Upper lobe of left lung (tissue), 6 donors: ENCODE measurements at regions not wholly inside any gene's neighbourhood (a gene's known extent, or its start where the extent isn't known, plus 50 kb on each side); places are given as distances from the start of the nearest gene placed in this dataset.
A peak's percentile ranks its signal among the peaks of the same experiment; 100 is the strongest.

ENCODE experiments used
- ATAC-seq, 2 donors: fragments of 200-7000 bp; cut with Tn5 transposase; one replicate each; pipeline ENCODE4 v1.9.1; 2022; ENCODE audit warnings: mild to moderate bottlenecking in 2 of 2, moderate library complexity in 2 of 2; ENCODE audit not compliant: low FRiP score in 2 of 2
- DNase-seq, 2 donors: peaks; one replicate each; pipeline ENCODE4 v3.0.0-alpha.2; 2019 to 2020
- H3K27ac ChIP-seq, 4 donors: fragments of 200-600 bp; sonication (generic); one replicate each; pipeline ENCODE4 v1.5.1; 2016 to 2019
- H3K27me3 ChIP-seq, 4 donors: fragments of 200-600 bp; sonication (generic); one replicate each; pipeline ENCODE4 v1.5.1; 2017 to 2019
- H3K36me3 ChIP-seq, 4 donors: fragments of 200-600 bp; sonication (generic); one replicate each; pipeline ENCODE4 v1.5.1; 2016 to 2019
- H3K4me1 ChIP-seq, 4 donors: fragments of 200-600 bp; sonication (generic); one replicate each; pipeline ENCODE4 v1.5.1; 2018 to 2019
- H3K4me3 ChIP-seq, 4 donors: fragments of 200-600 bp; sonication (generic); one replicate each; pipeline ENCODE4 v1.5.1; 2017 to 2019; ENCODE audit warnings: mild to moderate bottlenecking in 2 of 4, moderate library complexity in 1 of 4
- H3K9me3 ChIP-seq, 4 donors: fragments of 200-600 bp; sonication (generic); one replicate each; pipeline ENCODE4 v1.5.1; 2018 to 2019
- EP300 ChIP-seq, 4 donors: sonication (generic); formaldehyde crosslinking; IDR thresholded peaks; one replicate each; pipeline ENCODE4 v1.5.1; 2017; ENCODE audit warnings: antibody characterized with exemption in 4 of 4, control low read depth in 2 of 4
- POLR2A ChIP-seq, 4 donors: fragments of 450-650 bp; IDR thresholded peaks; one replicate each; pipeline ENCODE4 v1.5.1; 2016 to 2017; ENCODE audit warnings: antibody characterized with exemption in 4 of 4, mild to moderate bottlenecking in 2 of 4
- POLR2AphosphoS5 ChIP-seq, 2 donors: sonication (generic); formaldehyde crosslinking; IDR thresholded peaks; one replicate each; pipeline ENCODE4 v1.5.1; 2017; ENCODE audit warnings: antibody characterized with exemption in 2 of 2
- WGBS, 2 donors: methylation state at CpG; one replicate each; pipeline ENCODE4 v1.1.5; 2017 to 2018; 5-methylcytosine and 5-hydroxymethylcytosine counted together
- TF ChIP-seq, protein P1 (sequence below), 6 experiments: fragments of 450-650 bp in 4 of 6; fragments of 200-600 bp in 2 of 6; sonication (generic) in 2 of 6; IDR thresholded peaks; one replicate each; pipeline ENCODE4 v1.5.1; 2016 to 2019; ENCODE audit warnings: antibody characterized with exemption in 6 of 6
- donor health status: DM: no; HTN: no; CAD: no; lungs with moderate emphysema.
- donor health status: DM: no; HTN: yes; CAD: no; lungs with severe emphysema.

DNA sequence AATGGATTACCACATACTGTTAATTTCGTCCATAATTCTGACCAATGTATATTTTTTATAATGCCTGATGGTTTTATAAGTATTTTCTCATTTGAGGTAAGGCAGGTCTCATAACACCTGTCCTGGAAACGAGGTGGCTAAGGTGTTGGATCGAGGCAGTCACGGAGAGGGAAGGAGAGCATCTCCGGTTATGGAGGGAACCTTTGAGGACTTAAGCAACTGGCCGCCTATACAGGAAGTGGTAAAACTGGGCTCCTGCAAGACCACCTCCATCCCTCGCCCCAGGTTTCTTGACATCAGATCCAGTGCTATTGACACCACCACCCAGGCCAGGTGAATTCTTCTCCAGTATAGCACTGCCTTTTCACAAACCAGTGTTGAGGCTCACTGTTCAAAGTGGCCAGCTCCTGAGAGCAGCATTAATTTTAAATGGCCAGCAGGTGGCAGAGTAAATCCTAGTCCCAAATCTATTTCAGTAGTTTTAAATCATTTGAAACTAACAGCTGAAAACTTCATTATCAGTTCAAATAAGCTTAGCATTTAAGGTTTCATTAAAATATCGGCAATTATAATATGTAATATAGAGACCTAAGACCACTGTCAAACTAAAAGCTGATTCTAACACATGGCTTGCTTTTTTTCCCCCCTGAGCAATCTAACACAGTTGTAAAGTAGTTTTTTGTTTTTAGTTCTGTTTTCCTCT, 100.8 kb downstream of the PPM1A start:
- no peak overlapping the region for H3K4me3 ChIP-seq

DNA sequence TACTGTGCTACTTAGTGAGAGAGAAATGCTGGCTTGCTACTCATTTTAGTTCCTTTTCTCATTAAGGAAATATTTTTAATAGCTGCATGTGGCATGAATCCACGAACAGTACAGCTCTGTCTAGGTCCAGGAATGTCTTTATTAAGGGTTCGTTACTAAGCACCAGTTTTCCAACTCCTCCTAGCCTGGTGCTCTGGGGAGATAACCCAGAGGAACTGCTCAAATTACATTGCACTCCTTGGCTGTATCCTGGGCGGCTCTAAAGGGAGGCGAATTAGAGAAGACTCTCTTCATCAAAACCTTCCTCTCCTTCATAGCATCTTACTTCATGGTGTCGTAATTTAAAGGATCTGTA, 101.3 kb downstream of the PPM1A start:
- H3K27me3 ChIP-seq: no peaks in the 10 kb centered on the region
- no peak for TF ChIP-seq POLR2A (IDR thresholded peaks at IDR 0.05)
- no peak for TF ChIP-seq EP300 (IDR thresholded peaks at IDR 0.05)
- TF ChIP-seq, protein P1, sequence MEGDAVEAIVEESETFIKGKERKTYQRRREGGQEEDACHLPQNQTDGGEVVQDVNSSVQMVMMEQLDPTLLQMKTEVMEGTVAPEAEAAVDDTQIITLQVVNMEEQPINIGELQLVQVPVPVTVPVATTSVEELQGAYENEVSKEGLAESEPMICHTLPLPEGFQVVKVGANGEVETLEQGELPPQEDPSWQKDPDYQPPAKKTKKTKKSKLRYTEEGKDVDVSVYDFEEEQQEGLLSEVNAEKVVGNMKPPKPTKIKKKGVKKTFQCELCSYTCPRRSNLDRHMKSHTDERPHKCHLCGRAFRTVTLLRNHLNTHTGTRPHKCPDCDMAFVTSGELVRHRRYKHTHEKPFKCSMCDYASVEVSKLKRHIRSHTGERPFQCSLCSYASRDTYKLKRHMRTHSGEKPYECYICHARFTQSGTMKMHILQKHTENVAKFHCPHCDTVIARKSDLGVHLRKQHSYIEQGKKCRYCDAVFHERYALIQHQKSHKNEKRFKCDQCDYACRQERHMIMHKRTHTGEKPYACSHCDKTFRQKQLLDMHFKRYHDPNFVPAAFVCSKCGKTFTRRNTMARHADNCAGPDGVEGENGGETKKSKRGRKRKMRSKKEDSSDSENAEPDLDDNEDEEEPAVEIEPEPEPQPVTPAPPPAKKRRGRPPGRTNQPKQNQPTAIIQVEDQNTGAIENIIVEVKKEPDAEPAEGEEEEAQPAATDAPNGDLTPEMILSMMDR (IDR thresholded peaks at IDR 0.05): no peak
- TF ChIP-seq POLR2AphosphoS5 (IDR thresholded peaks at IDR 0.05): no peak
- peak in 1 of 2 donors; percentile 71 for ATAC-seq

More for the DNA sequence above, 100.8 kb downstream of the PPM1A start:
- no peak for TF ChIP-seq POLR2A (IDR thresholded peaks at IDR 0.05)
- TF ChIP-seq, protein P1 (IDR thresholded peaks at IDR 0.05): peak; percentile 42 to 63 (median 54)
- no peak for DNase-seq
- no peak overlapping the region for H3K27ac ChIP-seq
- no peaks in the 10 kb centered on the region for H3K27me3 ChIP-seq
- peak in 1 of 2 donors; percentile 72 for ATAC-seq
- 50 to 53% methylated on average over 8 of the region's 8 CpGs for WGBS, 2 donors
- H3K9me3 ChIP-seq: no peaks in the 10 kb centered on the region
- H3K4me1 ChIP-seq: no peaks in the 10 kb centered on the region
- no peaks in the 10 kb centered on the region for H3K36me3 ChIP-seq

DNA sequence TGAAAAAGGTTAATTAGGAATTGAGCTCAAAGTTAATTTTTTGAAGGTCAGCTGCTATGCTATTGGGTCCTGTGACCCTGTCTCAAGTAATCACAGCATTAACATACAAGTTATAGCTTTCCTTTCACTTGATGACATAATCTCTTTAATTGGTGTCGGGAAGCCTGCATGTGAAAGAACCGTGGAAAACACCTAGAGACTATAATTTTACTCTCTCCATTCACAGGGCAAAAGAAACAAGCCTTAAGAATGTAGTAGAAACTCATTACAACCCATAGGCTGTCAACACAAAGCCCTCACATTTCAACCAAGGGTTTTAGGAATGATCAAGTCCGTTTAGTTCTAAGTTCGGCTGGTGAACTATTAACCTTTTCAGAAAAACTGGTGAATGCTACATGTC, 104.4 kb downstream of the PPM1A start:
- DNase-seq (no peak), ATAC-seq (no peak)
- Histone ChIP-seq H3K4me1 (no peaks in the 10 kb centered on the region), H3K9me3 (no peaks in the 10 kb centered on the region), H3K27me3 (no peaks in the 10 kb centered on the region), H3K36me3 (no peaks in the 10 kb centered on the region), H3K27ac (no peak overlapping the region), H3K4me3 (no peak overlapping the region)
- TF ChIP-seq EP300 (IDR thresholded peaks at IDR 0.05): no peak
- no peak for TF ChIP-seq POLR2AphosphoS5 (IDR thresholded peaks at IDR 0.05)
- TF ChIP-seq, protein P1 (IDR thresholded peaks at IDR 0.05): no peak
- TF ChIP-seq POLR2A (IDR thresholded peaks at IDR 0.05): no peak
- WGBS, 2 donors: 67 to 81% methylated on average over 4 of the region's 4 CpGs

More for the DNA sequence above, 101.3 kb downstream of the PPM1A start:
- no peaks in the 10 kb centered on the region for H3K4me1 ChIP-seq
- no peak overlapping the region for H3K4me3 ChIP-seq
- H3K9me3 ChIP-seq: no peaks in the 10 kb centered on the region
- 41 to 43% methylated on average over 5 of the region's 5 CpGs for WGBS, 2 donors
- no peaks in the 10 kb centered on the region for H3K36me3 ChIP-seq
- no peak for DNase-seq
- H3K27ac ChIP-seq: no peak overlapping the region

DNA sequence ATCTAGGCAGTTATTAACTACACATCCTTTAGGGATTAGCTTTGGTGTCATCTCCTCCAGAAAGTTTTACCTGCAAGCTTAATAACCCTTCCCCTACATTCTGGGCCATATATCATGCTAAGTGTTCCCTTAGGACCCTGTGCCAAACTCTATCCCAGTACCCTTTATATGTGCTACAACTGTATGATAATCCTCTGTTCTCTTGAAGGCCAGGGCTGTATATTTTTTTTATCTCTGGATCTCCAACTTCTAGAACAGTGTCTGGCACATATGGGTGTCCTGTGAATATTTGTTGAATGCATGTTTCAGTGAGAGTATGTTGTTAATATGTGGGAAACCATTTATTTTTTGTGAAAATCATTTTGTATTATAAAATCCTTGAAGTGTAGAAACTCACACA, 106.7 kb downstream of the PPM1A start:
- no peak overlapping the region for H3K27ac ChIP-seq
- no peak for DNase-seq
- no peak overlapping the region for H3K4me3 ChIP-seq
- no peaks in the 10 kb centered on the region for H3K27me3 ChIP-seq
- H3K4me1 ChIP-seq: no peaks in the 10 kb centered on the region
- H3K9me3 ChIP-seq: no peaks in the 10 kb centered on the region
- no peaks in the 10 kb centered on the region for H3K36me3 ChIP-seq
- no peak for ATAC-seq
- TF ChIP-seq POLR2AphosphoS5 (IDR thresholded peaks at IDR 0.05) (no peak), POLR2A (IDR thresholded peaks at IDR 0.05) (no peak), EP300 (IDR thresholded peaks at IDR 0.05) (no peak)
- TF ChIP-seq, protein P1 (IDR thresholded peaks at IDR 0.05): no peak

DNA sequence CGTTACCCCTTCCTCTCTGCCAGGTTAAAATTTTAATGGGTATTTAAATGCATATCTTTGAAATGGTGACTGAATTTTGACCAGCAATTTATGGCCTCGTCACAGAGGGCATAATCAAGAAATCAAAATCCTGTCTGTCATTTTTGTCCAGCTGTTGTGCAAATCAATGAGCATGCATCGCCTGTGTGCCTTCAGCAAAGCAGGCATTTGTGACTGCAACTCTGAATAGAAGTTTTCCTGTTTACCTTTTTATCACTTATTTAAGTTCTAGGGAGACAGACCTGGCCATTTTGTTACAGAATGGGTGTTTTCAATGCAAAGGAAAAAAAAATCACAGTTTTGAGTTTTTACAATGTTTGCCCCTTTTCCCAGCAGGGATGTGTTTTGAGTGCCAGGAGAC, 107.4 kb downstream of the PPM1A start:
- TF ChIP-seq POLR2AphosphoS5 (IDR thresholded peaks at IDR 0.05) (no peak), POLR2A (IDR thresholded peaks at IDR 0.05) (no peak), EP300 (IDR thresholded peaks at IDR 0.05) (no peak)
- TF ChIP-seq, protein P1 (IDR thresholded peaks at IDR 0.05): no peak
- ATAC-seq: no peak
- Histone ChIP-seq H3K27ac (no peak overlapping the region), H3K27me3 (no peaks in the 10 kb centered on the region), H3K4me1 (no peaks in the 10 kb centered on the region), H3K9me3 (no peaks in the 10 kb centered on the region), H3K36me3 (no peaks in the 10 kb centered on the region), H3K4me3 (no peak overlapping the region)
- DNase-seq: no peak
- 75 to 79% methylated on average over 3 of the region's 3 CpGs for WGBS, 2 donors
